Psoas muscle (tissue), 7 donors: ENCODE measurements at regions not wholly inside any gene's neighbourhood (a gene's known extent, or its start where the extent isn't known, plus 50 kb on each side); places are given as distances from the start of the nearest gene placed in this dataset.

Experiments
- ATAC-seq, 4 donors: fragments of 200-7000 bp; cut with Tn5 transposase; one replicate each; pipeline ENCODE4 v1.9.1; 2020; ENCODE audit warnings: moderate library complexity in 3 of 4, mild to moderate bottlenecking in 2 of 4
- DNase-seq, 2 donors: peaks; one replicate each; pipeline ENCODE4 v3.0.0-alpha.2; 2020
- H3K27ac ChIP-seq: fragments of 200-600 bp; one replicate; pipeline ENCODE4 v1.8.0; 2022
- H3K27me3 ChIP-seq, 3 donors: fragments of 200-600 bp in 1 of 3; one replicate each; pipeline versions ENCODE4 v1.6.1 to v1.8.0; 2013 to 2022; ENCODE audit warnings: low read length in 2 of 3, mild to moderate bottlenecking in 2 of 3, moderate library complexity in 1 of 3; ENCODE audit not compliant: insufficient read depth in 3 of 3
- H3K36me3 ChIP-seq, 2 donors: fragments of 200-600 bp in 1 of 2; one replicate each; pipeline versions ENCODE4 v1.6.1 to v1.8.0; 2013 to 2022; ENCODE audit warnings: low read depth in 1 of 2, mild to moderate bottlenecking in 1 of 2, moderate library complexity in 1 of 2; ENCODE audit not compliant: insufficient read depth in 1 of 2
- H3K4me1 ChIP-seq: fragments of 200-600 bp; one replicate; pipeline ENCODE4 v1.8.0; 2022
- H3K4me3 ChIP-seq: fragments of 200-600 bp; one replicate; pipeline ENCODE4 v1.8.0; 2022; ENCODE audit warnings: mild to moderate bottlenecking
- H3K9me3 ChIP-seq: fragments of 200-600 bp; one replicate; pipeline ENCODE4 v1.8.0; 2022
- WGBS, 3 donors: extraction: QIAGEN DNeasy Blood & Tissue Kit; methylation state at CpG; one replicate each; pipeline versions ENCODE4 v1.1.6 to v1.1.7; 2013; 5-methylcytosine and 5-hydroxymethylcytosine counted together
- intact Hi-C, 2 donors: fragments of 100-400 bp; cut with DNase I; formaldehyde crosslinking; loops; one replicate each; pipeline versions ENCODE4 v1.11.0 to v1.14.2; 2022
- TF ChIP-seq, protein P1 (sequence below): fragments of 200-600 bp; IDR thresholded peaks from one replicate; pipeline ENCODE4 v1.8.0; 2022; ENCODE audit warnings: antibody characterized with exemption
- donor health status: healthy with polysubstance abuse.
- donor health status: DM: no; HTN: no; CAD: no; lungs with moderate emphysema.
- donor health status: Bipolar disorder and iron deficiency.
- donor health status: healthy.
- donor health status: DM: yes; HTN: yes; CAD: no.
- donor health status: DM: no; HTN: no; CAD: no.
- donor health status: DM: yes; HTN: yes; CAD: no.

DNA sequence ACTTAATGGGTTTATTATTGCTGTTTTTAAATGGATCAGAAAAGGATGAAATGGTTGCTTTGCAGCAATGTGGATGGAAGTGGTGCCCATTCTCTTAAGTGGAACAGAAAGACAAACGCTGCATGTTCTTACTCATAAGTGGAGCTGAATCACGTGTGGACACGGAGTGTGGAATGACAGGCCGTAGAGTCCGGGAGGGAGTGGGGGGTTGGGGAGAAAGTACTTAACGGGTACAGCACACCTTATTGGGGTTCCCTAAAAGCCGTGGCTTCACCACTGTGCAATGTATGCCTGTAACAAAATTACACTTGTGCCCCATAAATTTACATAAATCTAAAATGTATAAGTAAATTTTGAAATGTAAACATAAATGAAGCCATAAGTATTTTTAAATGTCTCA, 64.0 kb upstream of the CTDP1 start:
- peak in 1 of 2 donors; percentile 24 for DNase-seq
- TF ChIP-seq, protein P1, sequence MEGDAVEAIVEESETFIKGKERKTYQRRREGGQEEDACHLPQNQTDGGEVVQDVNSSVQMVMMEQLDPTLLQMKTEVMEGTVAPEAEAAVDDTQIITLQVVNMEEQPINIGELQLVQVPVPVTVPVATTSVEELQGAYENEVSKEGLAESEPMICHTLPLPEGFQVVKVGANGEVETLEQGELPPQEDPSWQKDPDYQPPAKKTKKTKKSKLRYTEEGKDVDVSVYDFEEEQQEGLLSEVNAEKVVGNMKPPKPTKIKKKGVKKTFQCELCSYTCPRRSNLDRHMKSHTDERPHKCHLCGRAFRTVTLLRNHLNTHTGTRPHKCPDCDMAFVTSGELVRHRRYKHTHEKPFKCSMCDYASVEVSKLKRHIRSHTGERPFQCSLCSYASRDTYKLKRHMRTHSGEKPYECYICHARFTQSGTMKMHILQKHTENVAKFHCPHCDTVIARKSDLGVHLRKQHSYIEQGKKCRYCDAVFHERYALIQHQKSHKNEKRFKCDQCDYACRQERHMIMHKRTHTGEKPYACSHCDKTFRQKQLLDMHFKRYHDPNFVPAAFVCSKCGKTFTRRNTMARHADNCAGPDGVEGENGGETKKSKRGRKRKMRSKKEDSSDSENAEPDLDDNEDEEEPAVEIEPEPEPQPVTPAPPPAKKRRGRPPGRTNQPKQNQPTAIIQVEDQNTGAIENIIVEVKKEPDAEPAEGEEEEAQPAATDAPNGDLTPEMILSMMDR, result no peak
- intact Hi-C loops, result no loop called here
- peaks cover 0 to 35% (median 8%) of the 10 kb centered on the region in 3 donors for H3K27me3 ChIP-seq
- H3K27ac ChIP-seq, result no peak overlapping the region
- H3K4me1 ChIP-seq, result no peaks in the 10 kb centered on the region
- no peaks in the 10 kb centered on the region for H3K36me3 ChIP-seq
- no peaks in the 10 kb centered on the region for H3K9me3 ChIP-seq
- WGBS, 3 donors, result 71 to 75% (median 74%) methylated on average over 7 of the region's 7 CpGs
- no peak for ATAC-seq
- H3K4me3 ChIP-seq, result no peak overlapping the region

DNA sequence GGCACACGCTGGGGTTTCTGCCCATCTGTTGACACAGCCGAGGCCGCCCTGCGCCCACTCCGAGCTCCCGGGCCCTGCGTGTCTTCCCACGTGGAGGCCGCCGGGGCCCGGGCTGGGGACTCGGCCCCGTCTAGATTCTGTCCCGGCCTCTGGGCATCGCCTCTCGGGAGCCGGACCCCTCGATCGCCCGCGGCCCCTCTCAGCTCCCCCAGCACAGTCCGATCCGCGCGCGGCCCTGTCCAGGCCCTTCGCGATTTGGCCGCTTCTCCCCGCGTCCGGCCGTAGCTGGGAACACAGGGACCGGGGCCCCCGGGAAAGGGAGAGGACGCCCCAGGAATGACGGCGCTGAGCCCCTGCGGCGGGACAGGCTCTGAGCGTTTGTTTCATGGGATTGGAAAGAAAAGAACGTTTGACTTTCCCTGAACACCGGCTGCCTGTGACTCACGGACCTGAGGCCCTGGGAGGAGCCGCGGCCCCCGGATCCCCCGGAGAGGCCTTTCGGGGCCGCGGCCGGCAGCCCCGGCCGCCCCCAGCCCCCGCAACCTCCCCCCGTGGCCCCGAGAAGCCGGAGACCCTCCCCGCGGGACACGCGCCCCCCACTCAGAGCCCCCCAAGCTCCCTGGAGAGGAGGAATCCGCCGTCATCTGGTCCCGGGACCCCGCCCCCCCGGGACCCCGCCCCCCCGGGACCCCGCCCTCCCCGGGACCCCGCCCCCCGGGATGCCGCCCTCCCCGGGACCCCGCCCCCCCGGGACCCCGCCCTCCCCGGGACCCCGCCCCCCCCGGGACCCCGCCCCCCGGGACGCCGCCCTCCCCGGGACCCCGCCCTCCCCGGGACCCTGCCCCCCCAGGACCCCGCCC, 62.7 kb upstream of the CTDP1 start:
- DNase-seq, result peak in 1 of 2 donors; percentile 50

DNA sequence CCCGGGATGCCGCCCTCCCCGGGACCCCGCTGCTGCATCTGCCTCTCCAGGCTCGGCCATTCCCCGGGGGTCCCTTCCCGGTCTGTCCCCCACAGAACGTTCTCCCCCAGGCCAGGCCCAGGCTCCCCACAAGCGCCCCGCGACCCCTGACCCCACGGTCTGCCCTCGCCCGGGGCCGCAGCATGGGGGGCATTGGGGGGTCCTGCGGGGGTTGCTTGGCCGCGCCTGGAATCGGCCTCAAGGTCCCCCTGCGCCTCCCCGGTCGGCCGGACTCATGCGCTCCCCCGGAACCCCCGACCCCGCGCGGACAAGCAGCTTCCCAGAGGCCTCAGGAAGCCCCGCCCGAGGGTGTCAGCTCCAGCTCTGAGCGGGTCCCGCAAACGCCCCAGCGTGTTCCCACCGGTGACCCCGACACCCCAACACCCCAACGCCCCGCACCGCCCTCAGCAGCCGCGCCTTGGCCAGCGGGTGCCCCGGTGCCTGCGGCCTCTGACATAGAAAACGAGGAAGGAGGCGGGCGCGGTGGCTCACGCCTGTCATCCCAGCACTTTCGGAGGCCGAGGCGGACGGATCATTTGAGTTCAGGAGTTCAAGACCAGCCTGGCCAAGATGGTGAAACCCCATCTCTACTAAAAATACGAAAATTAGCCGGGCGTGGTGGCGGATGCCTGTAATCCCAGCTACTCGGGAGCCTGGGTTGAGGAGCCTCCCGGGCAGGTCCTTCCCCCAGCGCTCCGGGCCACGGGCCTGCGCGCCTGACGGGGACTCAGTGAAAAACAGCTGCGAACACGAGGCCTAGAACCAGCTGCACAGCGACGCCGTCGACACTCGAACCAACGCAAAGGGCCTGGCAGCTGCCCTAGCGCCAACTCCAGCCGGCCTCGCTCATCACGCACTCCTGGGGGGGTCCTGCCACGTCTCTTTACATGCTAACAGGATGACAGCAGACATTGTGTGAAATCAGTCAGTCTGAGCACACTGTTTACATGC, 61.8 kb upstream of the CTDP1 start:
- intact Hi-C loops, result no loop called here
- Histone ChIP-seq H3K27me3 (peaks cover 0 to 35% (median 8%) of the 10 kb centered on the region in 3 donors), H3K9me3 (no peaks in the 10 kb centered on the region), H3K36me3 (no peaks in the 10 kb centered on the region), H3K4me3 (no peak overlapping the region), H3K4me1 (no peaks in the 10 kb centered on the region), H3K27ac (no peak overlapping the region)
- peak in 1 of 2 donors; percentile 53 for DNase-seq
- TF ChIP-seq, protein P1, result no peak
- whole genome bisulfite sequencing, 3 donors, result 53 to 68% (median 60%) methylated on average over 64 to 79 of the region's 79 CpGs
- ATAC-seq, result no peak

More for the DNA sequence above, 62.7 kb upstream of the CTDP1 start:
- intact Hi-C loops, result no loop called here
- Histone ChIP-seq H3K36me3 (no peaks in the 10 kb centered on the region), H3K27ac (no peak overlapping the region), H3K4me3 (peak overlapping the region; percentile 49), H3K4me1 (no peaks in the 10 kb centered on the region), H3K9me3 (no peaks in the 10 kb centered on the region), H3K27me3 (peaks cover 0 to 35% (median 8%) of the 10 kb centered on the region in 3 donors)
- TF ChIP-seq, protein P1, result no peak
- WGBS, 3 donors, result 34 to 45% (median 37%) methylated on average over 46 to 74 of the region's 89 CpGs
- ATAC-seq, result peak in 1 of 4 donors; percentile 25

GRCh38 chr18:79620576-79621165, 58.9 kb upstream of the CTDP1 start:
- no peak for ATAC-seq

More at GRCh38 chr18:79620576-79621165, 58.9 kb upstream of the CTDP1 start:
- 57 to 75% (median 61%) methylated on average over 20 of the region's 20 CpGs for WGBS, 3 donors
- TF ChIP-seq, protein P1, result no peak
- Histone ChIP-seq H3K27ac (no peak overlapping the region), H3K4me3 (no peak overlapping the region), H3K9me3 (no peaks in the 10 kb centered on the region), H3K36me3 (no peaks in the 10 kb centered on the region), H3K4me1 (no peaks in the 10 kb centered on the region), H3K27me3 (peaks cover 0 to 30% (median 5%) of the 10 kb centered on the region in 3 donors)
- DNase-seq, result peak in 1 of 2 donors; percentile 26
- intact Hi-C loops, result no loop called here
